K562 (cell line): ENCODE measurements at regions not wholly inside any gene's neighbourhood (a gene's known extent, or its start where the extent isn't known, plus 50 kb on each side); places are given as distances from the start of the nearest gene placed in this dataset.

Source experiments
- ATAC-seq: fragments of 200-7000 bp; cut with Tn5 transposase; 3 replicates; pipeline ENCODE4 v1.9.1; 2020; ENCODE audit warnings: moderate library complexity
- BruUV-seq: library from RNA; stranded (reverse); fragments of 400-500 nt; replicated peaks from 2 replicates; lab custom pipeline; 2021; lab: Mats Ljungman, UMichigan
- CTCF ChIA-PET: fragments of 300-600 bp; formaldehyde crosslinking; extraction: SDS; loops from one replicate; lab custom pipeline; 2021; ENCODE audit warnings: low intra/inter-chr PET ratio; lab: Yijun Ruan, JAX
- POLR2A ChIA-PET: fragments of 300-600, 350-650 bp; sonication (Branson Sonifier 250); formaldehyde crosslinking; extraction: SDS; loops from one replicate; lab custom pipeline; 2021; ENCODE audit warnings: antibody characterized with exemption, inconsistent platforms; lab: Yijun Ruan, JAX
- DNase-seq, 4 experiments: peaks; one replicate each; pipeline versions ENCODE4 v3.0.0 to v3.0.0-alpha.2; 2011 to 2018; ENCODE audit warnings: low spot score in 3 of 4, mixed read lengths in 3 of 4; ENCODE audit errors: extremely low read depth in 1 of 4
- FAIRE-seq: peaks from 2 replicates; lab custom pipeline; 2011; peaks lifted over from hg19 to GRCh38; lab: Jason Lieb, UNC
- H2AFZ ChIP-seq: 2 replicates; pipeline ENCODE4 v1.6.0; 2011; ENCODE audit warnings: low read depth, low read length, control low read depth, inconsistent platforms
- H3K27ac ChIP-seq: fragments of 200-600 bp; 3 replicates; pipeline ENCODE4 v1.8.0; 2011; ENCODE audit warnings: low read depth, mild to moderate bottlenecking, control low read depth, inconsistent platforms, low read length, moderate library complexity, mixed read lengths; ENCODE audit errors: extremely low read depth
- H3K27me3 ChIP-seq, 2 experiments: fragments of 300-600 bp in 1 of 2; 2 replicates in 1 of 2; 3 replicates in 1 of 2; pipeline versions ENCODE4 v1.6.0 to v1.8.0; 2011; ENCODE audit warnings: inconsistent platforms in 2 of 2, low read length in 2 of 2, mild to moderate bottlenecking in 1 of 2, mixed read lengths in 1 of 2, moderate library complexity in 1 of 2; ENCODE audit not compliant: control insufficient read depth in 2 of 2, insufficient read depth in 2 of 2
- H3K36me3 ChIP-seq: fragments of 300-600 bp; 3 replicates; pipeline ENCODE4 v1.8.0; 2011; ENCODE audit warnings: mild to moderate bottlenecking, low read length, inconsistent platforms; ENCODE audit not compliant: control insufficient read depth, insufficient read depth
- H3K4me1 ChIP-seq, 2 experiments: fragments of 200-600 bp in 1 of 2; replicated peaks in 1 of 2; 2 replicates in 1 of 2; 3 replicates in 1 of 2; pipeline versions ENCODE4 v1.5.1 to v1.8.0; 2011; ENCODE audit warnings: inconsistent platforms in 2 of 2, low read length in 2 of 2, mild to moderate bottlenecking in 1 of 2, mixed read lengths in 1 of 2, moderate library complexity in 1 of 2; ENCODE audit not compliant: control insufficient read depth in 2 of 2, insufficient read depth in 2 of 2
- H3K4me2 ChIP-seq: 2 replicates; pipeline ENCODE4 v1.6.1; 2011; ENCODE audit warnings: low read length, control low read depth, inconsistent platforms, mixed read lengths; ENCODE audit not compliant: insufficient read depth
- H3K4me3 ChIP-seq: fragments of 200-600 bp; sonication (generic), shearing (Covaris generic); 2 replicates; pipeline ENCODE4 v1.5.1; 2016; ENCODE audit warnings: control low read depth, inconsistent platforms
- H3K79me2 ChIP-seq: fragments of 200-600 bp; 3 replicates; pipeline ENCODE4 v1.8.0; 2011; ENCODE audit warnings: low read length, inconsistent platforms; ENCODE audit not compliant: control insufficient read depth, insufficient read depth
- H3K9ac ChIP-seq, 2 experiments: 2 replicates each; pipeline versions ENCODE4 v1.6.0 to v1.6.1; 2011; ENCODE audit warnings: low read depth in 2 of 2, low read length in 2 of 2, control low read depth in 1 of 2, inconsistent platforms in 1 of 2, mild to moderate bottlenecking in 1 of 2, mixed read lengths in 1 of 2; ENCODE audit not compliant: insufficient read depth in 1 of 2
- H3K9me1 ChIP-seq: one replicate; pipeline ENCODE4 v1.6.0; 2011; ENCODE audit warnings: inconsistent platforms, mild to moderate bottlenecking, low read length, moderate library complexity; ENCODE audit not compliant: control insufficient read depth, insufficient read depth
- H3K9me3 ChIP-seq: replicated peaks from 2 replicates; pipeline ENCODE4 v1.5.1; 2011; ENCODE audit warnings: low read depth, low read length, inconsistent platforms; ENCODE audit not compliant: control insufficient read depth, insufficient read depth
- H4K20me1 ChIP-seq: replicated peaks from 2 replicates; pipeline ENCODE4 v1.6.1; 2011; ENCODE audit warnings: low read length, inconsistent platforms, mixed read lengths; ENCODE audit not compliant: control insufficient read depth, insufficient read depth
- CBX3 ChIP-seq, 2 experiments: IDR thresholded peaks; 1 replicate in 1 of 2; 2 replicates in 1 of 2; pipeline ENCODE4 v1.6.1; 2012; ENCODE audit warnings: inconsistent platforms in 2 of 2, low read length in 2 of 2, borderline replicate concordance in 1 of 2, control low read depth in 1 of 2
- CBX5 ChIP-seq: IDR thresholded peaks from 2 replicates; pipeline ENCODE4 v1.6.1; 2014; ENCODE audit warnings: low read depth, borderline replicate concordance
- FOXJ3 ChIP-seq: sonication (generic); formaldehyde crosslinking; IDR thresholded peaks from 2 replicates; pipeline ENCODE4 v1.4.0; 2020; ENCODE audit warnings: mild to moderate bottlenecking, missing genetic modification reagents
- GABPB2 ChIP-seq: fragments of 250-450 bp; sonication (Bioruptor Pico); conservative IDR thresholded peaks from 2 replicates; pipeline ENCODE4 v1.5.1; 2021; ENCODE audit warnings: mild to moderate bottlenecking
- MYBL2 ChIP-seq, 2 experiments: fragments of 450-650 bp in 1 of 2; sonication (generic) in 1 of 2; formaldehyde crosslinking in 1 of 2; IDR thresholded peaks; 2 replicates each; pipeline versions ENCODE4 v1.6.1 to v1.8.1; 2017 to 2022; ENCODE audit warnings: borderline replicate concordance in 1 of 2, inconsistent platforms in 1 of 2, low read depth in 1 of 2, mild to moderate bottlenecking in 1 of 2, missing genetic modification reagents in 1 of 2, moderate library complexity in 1 of 2
- POLR2A ChIP-seq: fragments of 450-650 bp; conservative IDR thresholded peaks from 2 replicates; pipeline ENCODE4 v1.6.1; 2016
- RBM25 ChIP-seq: fragments of 200-400 bp; formaldehyde crosslinking; IDR thresholded peaks from 2 replicates; pipeline ENCODE4 v1.6.1; 2018; ENCODE audit warnings: low read length, low read depth, moderate library complexity; ENCODE audit not compliant: severe bottlenecking
- ZNF764 ChIP-seq: fragments of 250-450 bp; sonication (Bioruptor Pico); IDR thresholded peaks from 2 replicates; pipeline ENCODE4 v1.4.0; 2020; ENCODE audit warnings: low read depth, mild to moderate bottlenecking, moderate library complexity
- WGBS: fragments of 100-300 bp; shearing (Covaris generic); methylation state at CpG from one replicate; pipeline ENCODE4 v1.1.6; 2016; ENCODE audit warnings: low coverage, mixed read lengths; ENCODE audit not compliant: insufficient coverage; ENCODE audit errors: missing lambda C conversion rate; 5-methylcytosine and 5-hydroxymethylcytosine counted together
- in situ Hi-C: fragments of 300-500 bp; cut with MboI; formaldehyde crosslinking; loops from 4 replicates; pipeline ENCODE4 v1.15.0; 2018; ENCODE audit warnings: inconsistent platforms, mixed read lengths
- intact Hi-C: fragments of 100-400 bp; cut with micrococcal nuclease; formaldehyde crosslinking; loops from 2 replicates; pipeline ENCODE4 v1.14.2; 2022
- TF ChIP-seq, protein P1 (sequence below): fragments of 450-650 bp; IDR thresholded peaks from 2 replicates; pipeline ENCODE4 v1.7.0; 2016; ENCODE audit warnings: borderline replicate concordance

DNA sequence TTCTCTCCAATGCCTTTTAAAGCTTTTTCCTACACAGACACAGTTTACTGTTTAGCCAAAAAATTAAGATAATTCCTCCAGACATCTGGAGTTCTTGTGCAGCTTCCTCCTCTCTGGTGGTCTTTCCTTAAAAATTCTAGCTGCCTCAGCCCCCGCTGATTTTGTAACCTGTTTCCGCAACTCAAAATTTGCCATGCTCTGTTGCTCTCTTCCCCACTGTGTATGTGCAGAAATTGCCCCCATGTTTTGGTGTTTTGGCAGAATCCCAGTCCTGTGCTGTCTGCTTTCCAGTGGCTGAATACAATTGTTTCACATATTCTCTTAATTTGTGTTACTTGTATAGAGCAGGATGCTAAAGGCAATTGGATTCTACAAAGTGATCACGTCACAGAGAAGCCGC is 151.7 kb upstream of the PRSS1 start:
- POLR2A ChIA-PET = interaction anchor here (1.4 kb wide), 1 partner anchor 10 kb away, joined by 4 read pairs; no protein-coding TSS in a partner anchor
- H2AFZ ChIP-seq = no peak overlapping the region
- H3K9ac ChIP-seq = no peak overlapping the region
- no TSS peak for BruUV-seq
- in situ Hi-C loops (no loop called here), intact Hi-C loops (no loop called here)
- no peaks in the 10 kb centered on the region for H3K36me3 ChIP-seq
- H3K27ac ChIP-seq = no peak overlapping the region
- H3K9me3 ChIP-seq = no peaks in the 10 kb centered on the region
- TF ChIP-seq FOXJ3 (CRISPR knock-in tag) = no peak
- TF ChIP-seq CBX3 (IDR thresholded peaks at IDR 0.05; ENCODE audit: borderline replicate concordance in 1 of 2, low read length in 2 of 2) = no peak
- no peak for TF ChIP-seq RBM25
- TF ChIP-seq ZNF764 (CRISPR knock-in tag) = no peak
- no peak for TF ChIP-seq GABPB2 (CRISPR knock-in tag)
- no peak for DNase-seq
- CTCF ChIA-PET = no interaction called here
- H3K4me3 ChIP-seq = no peak overlapping the region
- 3% methylated on average over 4 of the region's 4 CpGs for WGBS
- ATAC-seq = no peak
- H4K20me1 ChIP-seq = no peaks in the 10 kb centered on the region
- H3K4me1 ChIP-seq = no peaks in the 10 kb centered on the region; a peak in 1 of 5 replicates
- H3K4me2 ChIP-seq = no peak overlapping the region
- no peaks in the 10 kb centered on the region for H3K79me2 ChIP-seq
- H3K9me1 ChIP-seq = no peaks in the 10 kb centered on the region
- no peak for FAIRE-seq
- peaks cover 6 to 13% of the 10 kb centered on the region in 2 experiments; a peak in 4 of 5 replicates for H3K27me3 ChIP-seq

DNA sequence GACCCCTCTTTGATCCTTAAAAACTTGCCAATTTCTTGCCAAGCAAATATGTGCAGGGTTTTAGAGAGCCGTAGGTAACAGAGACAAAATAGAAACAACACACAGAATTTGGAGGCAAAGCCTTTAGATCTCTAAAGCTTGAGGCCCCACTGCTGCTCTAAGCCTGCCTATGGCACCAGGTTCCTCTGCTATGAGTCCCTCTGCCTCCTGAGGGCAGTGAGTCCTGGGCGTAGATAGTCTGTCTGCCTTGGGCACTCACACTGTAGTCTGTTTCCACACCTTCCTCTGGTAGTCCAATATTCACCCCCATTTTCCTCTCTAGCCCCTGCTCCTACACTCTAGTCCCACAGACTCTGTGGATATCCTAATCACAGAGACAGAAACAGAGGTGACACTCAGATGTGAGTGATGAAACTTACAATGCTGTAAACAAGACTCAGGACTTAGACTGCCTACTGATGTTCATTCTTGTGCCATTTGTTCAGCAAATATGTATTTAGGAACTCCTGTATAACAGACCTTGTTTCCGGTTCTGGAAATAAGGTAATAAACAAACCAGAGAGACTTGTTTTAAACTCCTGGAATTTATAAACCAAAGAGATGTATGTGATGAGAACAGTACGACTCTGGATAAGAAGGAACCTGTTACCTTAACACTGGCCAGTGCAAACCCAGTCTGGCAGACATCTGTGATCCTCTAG is 153.3 kb upstream of the PRSS1 start:
- FAIRE-seq (no peak), DNase-seq (no peak), ATAC-seq (no peak)
- ChIA-PET POLR2A (no interaction called here), CTCF (no interaction called here)
- Histone ChIP-seq H3K27me3 (peaks cover 6 to 8% of the 10 kb centered on the region in 2 experiments; a peak in 4 of 5 replicates), H3K9me1 (no peaks in the 10 kb centered on the region), H3K4me1 (no peaks in the 10 kb centered on the region), H4K20me1 (no peaks in the 10 kb centered on the region), H3K4me2 (no peak overlapping the region), H3K4me3 (no peak overlapping the region), H3K79me2 (no peaks in the 10 kb centered on the region), H3K36me3 (no peaks in the 10 kb centered on the region), H3K27ac (no peak overlapping the region), H3K9me3 (no peaks in the 10 kb centered on the region), H2AFZ (no peak overlapping the region), H3K9ac (no peak overlapping the region)
- in situ Hi-C loops = no loop called here
- intact Hi-C loops = no loop called here
- 1% methylated on average over 4 of the region's 4 CpGs for WGBS
- no TSS peak for BruUV-seq
- no peak for TF ChIP-seq POLR2A
- TF ChIP-seq, protein P1, sequence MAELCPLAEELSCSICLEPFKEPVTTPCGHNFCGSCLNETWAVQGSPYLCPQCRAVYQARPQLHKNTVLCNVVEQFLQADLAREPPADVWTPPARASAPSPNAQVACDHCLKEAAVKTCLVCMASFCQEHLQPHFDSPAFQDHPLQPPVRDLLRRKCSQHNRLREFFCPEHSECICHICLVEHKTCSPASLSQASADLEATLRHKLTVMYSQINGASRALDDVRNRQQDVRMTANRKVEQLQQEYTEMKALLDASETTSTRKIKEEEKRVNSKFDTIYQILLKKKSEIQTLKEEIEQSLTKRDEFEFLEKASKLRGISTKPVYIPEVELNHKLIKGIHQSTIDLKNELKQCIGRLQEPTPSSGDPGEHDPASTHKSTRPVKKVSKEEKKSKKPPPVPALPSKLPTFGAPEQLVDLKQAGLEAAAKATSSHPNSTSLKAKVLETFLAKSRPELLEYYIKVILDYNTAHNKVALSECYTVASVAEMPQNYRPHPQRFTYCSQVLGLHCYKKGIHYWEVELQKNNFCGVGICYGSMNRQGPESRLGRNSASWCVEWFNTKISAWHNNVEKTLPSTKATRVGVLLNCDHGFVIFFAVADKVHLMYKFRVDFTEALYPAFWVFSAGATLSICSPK = no peak
- TF ChIP-seq CBX5 = no peak
- TF ChIP-seq MYBL2 (IDR thresholded peaks at IDR 0.05; ENCODE audit: low read depth) = no peak
- no peak for TF ChIP-seq MYBL2 (CRISPR knock-in tag; IDR thresholded peaks at IDR 0.05; ENCODE audit: borderline replicate concordance)
